ENCODE measurements at regions not wholly inside any gene's neighbourhood (a gene's known extent, or its start where the extent isn't known, plus 50 kb on each side); places are given as distances from the start of the nearest gene placed in this dataset.

DNA sequence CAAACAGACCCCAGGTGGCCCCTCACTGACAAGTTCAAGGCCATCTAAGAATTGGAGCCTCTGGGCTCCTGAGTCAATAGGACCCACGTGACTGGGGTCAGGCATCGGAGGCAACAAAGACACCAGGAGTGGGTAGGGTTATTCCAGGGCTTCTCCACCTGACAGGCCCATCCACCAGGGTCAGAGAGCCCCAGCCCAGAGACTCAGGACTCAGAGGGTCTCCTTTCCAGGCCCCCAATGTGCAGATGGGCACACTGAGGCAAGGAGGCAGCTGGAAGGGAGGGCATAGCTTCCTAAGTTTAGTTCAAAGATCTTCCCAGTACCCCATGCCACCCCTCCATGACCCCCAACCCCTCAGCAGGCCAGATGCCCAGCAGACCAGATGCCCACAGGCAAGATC, 388.6 kb downstream of the MATN1 start:
- DNase-seq (ENCODE audit: low read depth, low spot score), result no peak

DNA sequence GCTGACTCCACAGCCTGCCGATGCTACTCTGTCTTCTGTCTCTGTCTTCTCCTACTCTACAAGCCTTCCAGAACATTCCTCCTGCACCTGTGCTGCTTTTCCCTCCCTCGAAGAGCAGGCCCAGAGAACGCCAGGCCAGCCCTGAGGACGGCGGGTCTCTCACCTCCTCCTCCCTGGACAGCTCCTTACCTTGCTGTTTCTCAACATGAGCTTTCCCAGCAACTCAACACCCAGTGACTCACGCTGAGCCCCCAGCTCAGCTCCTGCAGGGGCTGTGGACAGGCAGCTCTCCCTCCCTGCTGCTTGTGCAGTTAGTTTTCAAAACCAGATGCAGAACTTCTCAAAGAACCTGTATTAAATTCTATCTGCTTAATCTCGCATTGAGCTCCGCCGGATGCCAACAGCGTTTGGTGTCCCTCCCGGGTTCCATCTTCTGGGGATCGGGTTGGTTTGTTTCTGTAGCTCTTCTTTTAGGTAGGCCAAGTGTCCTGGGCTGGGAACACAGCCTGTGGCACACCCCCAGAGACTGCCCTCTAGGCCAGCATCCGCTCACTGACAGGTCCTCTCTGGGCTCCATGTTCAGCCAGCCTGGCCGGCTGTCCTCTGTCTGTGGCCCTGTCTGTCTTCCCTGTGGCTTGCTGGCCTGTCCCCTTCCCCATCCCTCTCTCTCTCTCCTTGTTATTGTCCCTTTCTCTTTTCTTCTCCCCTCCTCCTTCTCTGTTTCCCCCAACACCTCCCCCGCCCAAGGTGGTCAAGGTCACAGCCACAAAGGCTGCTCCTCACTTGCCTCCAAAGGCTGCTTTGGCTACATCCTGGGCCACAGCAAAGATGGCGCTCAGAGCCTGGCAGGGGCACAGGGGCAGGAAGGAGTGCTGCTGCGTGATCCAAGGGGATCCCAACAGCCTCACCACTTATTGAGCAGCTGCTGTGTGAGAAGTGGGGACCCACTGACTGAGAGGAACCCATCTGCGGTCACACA, 391.0 kb downstream of the MATN1 start:
- no peak for DNase-seq (ENCODE audit: low read depth, low spot score)

DNA sequence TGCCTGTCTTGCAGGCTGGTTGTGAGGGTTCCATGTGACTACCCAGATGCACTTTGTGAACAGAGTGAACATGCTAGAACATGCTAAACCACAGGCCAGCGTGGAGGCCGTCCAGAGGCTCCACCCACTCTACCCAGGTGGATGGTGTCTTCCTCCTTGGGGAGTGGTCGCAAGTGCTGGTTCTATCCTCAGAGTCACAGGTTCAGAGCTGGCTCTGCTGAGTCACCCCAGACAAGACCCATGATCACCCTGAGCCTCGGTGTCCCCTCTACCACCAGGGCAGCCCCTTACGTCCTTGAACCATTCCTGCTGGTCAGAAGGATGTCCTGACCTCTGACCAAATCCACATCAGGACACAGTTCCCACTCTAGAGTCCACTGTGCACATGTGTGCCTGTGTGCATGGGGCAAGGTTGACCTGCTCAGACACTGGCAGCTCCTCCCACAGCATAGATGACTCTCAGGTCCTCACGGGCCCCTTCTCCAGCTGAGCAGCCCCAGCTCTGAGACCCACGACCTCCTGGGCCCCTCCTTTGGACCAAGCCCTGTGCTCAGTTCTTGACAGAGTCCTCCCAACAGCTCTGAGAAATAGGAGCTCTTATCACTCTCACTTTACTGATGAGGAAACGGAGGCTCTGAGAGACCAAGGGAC, 391.8 kb downstream of the MATN1 start:
- DNase-seq (ENCODE audit: low read depth, low spot score), result no peak

DNA sequence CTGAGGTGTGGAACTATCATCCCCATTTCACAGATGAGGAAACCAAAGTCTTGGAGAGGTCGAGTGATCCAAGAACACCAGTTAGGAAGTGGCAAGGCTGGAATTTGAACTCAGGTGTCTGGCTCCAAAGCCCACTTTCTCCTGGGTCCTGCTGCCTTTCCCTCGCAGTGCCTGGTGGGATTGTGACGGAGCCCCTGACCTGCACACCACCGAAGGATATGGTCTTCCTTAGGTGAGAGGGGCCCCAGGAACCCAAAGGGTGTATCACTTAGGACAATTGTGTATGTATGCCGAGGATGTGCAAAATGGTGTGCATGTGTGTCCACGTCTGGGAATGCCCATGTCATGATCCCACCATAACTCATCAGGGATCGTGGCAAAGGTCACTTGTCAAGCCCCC, 392.7 kb downstream of the MATN1 start:
- DNase-seq (ENCODE audit: low read depth, low spot score), result no peak

DNA sequence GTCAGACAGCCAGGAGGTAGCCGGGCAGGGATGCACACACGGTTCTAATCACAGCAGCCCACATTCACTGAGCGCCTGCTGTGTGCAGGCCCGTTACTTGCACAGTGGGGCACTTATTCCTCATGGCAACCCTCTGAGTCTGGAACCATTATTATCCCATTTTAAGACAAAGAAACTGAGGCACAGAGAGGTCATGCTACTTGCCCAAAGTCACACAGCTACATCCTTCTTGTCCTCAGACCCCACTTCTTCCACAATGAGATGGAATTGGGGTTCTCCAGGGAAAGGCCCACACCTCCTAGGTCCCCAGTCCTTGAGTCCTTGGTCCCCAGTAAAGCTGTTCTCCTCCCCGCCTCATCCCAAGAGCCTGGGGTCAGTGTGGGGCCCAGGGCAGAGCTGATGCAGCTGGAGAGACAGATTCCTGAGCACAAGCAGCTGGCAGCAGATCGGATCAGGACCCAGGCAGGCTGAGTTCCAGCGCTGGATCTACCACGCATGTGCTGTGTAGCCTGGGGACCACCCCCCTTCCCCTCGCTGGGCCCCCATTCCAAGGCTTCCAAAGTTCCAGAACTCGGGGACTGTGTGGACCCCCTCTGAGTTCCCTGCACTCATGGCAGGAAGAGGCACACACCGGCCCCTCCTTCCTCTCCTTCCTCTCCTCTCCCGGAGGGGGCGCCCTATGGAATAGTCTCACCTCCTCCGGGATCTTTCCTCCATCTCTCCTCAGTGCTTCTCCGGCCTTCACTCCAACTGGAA, 393.4 kb downstream of the MATN1 start:
- no peak for DNase-seq (ENCODE audit: low read depth, low spot score)

DNA sequence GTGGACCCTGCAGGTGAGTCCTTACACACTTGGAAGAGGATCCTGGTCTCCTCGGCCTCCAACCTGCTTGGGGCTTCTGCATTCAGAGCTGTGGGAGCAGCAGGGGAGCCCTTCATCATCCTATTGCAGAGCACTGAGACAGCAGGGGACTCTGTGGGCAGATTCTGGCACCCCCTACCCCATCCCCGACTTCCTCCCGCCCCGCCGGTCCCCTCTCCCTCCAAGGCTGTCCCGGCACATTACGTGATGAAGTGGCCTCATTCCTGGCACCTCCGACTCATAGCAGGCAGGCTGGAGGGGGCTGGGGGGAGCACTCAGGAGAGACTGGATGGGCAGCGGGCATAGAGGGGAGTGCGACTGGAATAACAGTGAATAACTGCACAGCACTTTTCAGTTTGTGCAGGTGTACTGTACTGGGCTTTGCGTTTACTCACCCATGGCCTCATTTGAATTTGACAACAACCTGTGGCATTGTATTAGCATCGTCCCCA, 394.1 kb downstream of the MATN1 start:
- no peak for DNase-seq (ENCODE audit: low read depth, low spot score)

DNA sequence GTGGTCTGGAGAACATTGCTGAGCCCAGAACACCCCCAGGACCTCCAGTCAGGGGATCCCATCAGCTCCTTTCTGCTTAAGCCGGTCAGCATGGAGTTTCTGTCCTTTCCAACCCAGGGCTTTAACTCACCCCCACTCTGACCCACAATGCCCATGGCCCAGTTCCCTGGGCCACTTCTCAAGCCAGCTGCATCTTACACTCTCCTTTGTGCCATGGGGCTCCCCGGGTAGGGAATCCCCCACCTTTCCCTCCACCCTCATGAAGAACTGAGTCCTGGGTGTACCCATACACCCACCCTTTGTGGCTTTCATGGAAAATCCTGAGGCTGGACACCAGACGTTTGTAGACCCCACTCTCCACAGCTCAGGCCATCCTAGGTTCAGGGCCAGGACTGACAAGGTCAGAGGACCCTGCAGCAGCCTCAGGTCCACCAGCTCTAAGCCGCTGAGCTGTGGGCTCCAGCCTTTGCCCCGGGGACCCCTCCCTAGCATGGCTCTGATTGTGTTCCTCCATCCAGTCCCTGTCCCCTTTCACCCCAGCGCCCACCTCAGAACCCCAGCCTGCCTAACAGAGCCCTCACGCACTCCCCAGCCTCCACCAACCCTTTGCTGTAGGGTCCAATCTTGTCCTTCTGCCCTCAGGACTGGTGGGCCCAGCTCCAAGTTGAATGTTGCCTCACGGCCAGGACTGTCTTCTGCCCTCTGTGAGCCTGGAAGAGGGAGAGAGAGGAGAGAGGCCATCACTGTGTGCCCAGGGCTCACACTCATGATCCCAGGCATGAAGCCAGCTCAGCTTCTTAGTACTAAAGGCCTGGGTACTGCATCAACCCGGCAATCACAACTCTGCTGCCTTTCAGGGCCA, 394.8 kb downstream of the MATN1 start:
- DNase-seq (ENCODE audit: low read depth, low spot score), result no peak

DNA sequence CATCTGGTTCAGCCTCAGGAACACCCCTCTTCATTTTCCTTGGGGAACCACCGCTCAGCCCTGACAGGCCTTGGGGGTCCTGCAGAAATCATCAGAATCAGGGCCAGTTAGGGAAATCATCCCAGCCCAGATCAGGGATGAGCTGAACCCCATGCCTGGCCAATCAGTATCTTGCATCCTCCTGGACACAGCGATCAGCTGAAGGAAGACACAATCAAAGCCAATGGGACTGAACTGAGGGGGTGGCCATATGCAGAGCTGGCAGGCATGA, 395.4 kb downstream of the MATN1 start:
- DNase-seq (ENCODE audit: low read depth, low spot score), result no peak

DNA sequence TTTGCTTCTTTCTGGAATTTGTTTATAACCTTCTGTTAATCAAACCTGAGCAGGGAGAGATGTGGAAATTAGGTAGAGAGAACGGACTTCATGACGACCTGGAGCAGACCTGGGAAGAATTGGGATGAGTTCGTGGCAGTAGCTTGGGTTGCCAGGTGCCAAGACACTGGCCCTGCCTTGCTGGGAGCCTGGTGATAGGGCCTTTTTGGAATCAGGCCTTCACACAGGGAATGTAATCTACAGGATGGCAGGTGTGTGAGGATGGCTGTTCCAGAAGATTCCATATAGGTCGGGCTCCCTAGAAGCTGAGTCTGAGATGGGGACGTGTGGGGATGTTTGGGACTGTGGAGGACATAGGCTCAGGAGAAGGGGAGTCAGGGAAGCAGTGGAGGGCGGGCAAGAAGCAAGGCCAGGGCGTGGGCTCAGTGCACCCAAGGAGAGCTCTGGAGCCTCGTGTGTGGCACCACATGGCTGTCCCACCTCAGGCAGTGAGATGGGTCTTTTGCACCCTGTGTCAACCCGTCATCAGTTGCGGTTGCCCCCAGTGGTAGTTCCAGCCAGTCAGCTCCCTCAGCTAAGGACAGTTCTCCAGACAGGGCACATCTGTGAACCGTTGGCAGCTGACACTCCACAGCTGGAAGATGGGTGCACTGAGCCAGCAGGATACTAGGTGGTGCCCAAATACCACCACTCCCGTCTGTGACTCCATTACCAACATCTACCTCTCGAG, 395.9 kb downstream of the MATN1 start:
- DNase-seq (ENCODE audit: low read depth, low spot score), result no peak

DNA sequence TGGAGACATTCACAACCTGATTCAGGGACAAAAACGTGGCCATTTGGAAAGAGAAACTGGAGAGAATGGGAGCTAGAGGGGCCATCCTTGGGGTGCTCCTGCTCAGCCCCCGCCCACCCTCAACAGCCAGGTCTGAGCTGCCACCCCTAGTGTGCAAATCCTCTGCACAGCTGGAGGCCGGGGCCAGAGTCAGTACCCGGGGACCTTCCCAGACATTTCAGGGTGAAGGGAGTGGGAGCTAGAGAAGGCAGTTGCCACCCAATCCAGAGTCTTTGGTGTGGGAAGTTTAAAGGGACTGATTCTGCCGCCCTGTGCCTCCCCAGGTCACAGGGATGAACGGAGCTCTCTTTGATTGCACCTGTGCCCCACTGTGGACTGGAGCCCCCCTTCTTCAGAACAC, 397.4 kb downstream of the MATN1 start:
- DNase-seq (ENCODE audit: low read depth, low spot score), result no peak

DNA sequence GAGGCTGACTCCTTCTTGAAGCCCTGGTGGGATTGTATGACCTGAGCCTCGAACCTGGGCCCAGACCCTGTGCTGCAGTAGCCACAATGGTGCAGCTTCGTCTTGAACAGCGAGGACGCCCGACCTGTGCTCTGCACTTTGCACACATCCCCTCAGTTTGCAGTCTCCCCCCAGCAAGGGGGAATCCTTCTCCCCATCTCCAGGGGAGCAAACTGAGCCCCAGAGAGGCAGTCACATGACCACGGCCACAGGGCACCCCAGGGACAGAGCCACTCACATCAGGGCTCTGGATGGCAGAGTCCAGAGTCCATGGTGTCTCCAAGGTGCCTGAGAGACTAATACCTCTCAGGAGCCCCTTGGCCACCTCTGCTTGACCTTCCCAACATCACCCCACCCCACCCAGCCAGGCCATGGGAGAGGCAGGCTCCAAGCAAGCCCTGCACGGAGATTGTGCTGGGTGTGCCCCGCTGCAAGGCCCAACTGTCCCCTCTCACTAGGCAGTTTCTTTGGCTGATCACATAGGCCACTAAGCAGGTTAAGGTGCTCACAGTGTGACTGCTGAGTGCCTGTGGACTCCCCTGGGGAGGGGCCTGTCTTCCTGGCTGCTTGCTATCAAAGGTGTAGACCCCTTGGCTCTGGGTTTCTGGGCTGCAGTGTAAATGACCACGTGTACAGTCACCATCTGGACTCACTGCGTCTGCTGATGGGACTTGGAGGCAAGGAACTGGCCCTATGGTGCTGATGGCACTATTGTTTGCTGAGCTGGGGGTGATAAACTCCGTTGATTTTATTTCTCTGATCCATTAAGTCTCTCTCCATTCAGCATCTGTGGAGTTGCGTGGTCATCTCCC, 398.1 kb downstream of the MATN1 start:
- no peak for DNase-seq (ENCODE audit: low read depth, low spot score)

DNA sequence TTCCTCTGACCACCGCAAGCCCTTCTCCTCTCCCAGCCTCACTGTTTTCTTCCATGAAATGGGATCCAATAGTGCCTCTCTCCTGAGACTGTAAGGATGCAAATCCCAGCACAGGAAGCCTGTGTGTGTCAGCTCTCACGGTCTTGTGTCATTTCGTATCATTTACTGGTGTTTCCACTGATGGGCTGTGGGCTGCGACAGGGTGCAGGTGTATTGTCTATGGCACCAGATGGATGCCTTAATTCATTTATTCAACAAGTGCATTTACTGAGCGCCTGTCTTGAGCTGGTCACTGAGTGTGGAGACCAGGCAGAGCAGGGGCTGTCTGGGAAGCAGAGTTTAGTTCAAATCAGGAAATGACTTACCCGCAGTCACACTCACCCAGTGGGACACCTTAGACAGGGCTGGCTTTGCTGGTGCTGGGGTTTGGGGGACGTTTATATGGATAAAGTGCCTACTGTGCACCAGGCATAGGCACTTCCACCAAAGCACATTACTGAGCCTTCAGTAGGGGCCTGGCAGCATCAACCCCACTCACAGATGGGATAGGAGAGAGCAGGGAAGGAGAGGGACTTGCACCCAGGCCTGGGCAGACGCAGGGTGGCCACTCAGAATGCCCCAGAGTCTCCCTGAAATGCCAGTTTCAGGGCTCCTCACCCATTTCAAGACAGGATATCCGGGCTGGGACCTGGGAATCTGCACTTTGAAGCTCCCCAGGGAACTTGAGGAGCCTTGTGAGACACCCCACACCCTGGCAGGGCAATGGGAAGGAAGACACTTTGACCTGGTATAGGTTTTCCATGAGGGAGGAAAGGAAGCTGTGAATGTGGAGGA, 398.9 kb downstream of the MATN1 start:
- no peak for DNase-seq (ENCODE audit: low read depth, low spot score)

DNA sequence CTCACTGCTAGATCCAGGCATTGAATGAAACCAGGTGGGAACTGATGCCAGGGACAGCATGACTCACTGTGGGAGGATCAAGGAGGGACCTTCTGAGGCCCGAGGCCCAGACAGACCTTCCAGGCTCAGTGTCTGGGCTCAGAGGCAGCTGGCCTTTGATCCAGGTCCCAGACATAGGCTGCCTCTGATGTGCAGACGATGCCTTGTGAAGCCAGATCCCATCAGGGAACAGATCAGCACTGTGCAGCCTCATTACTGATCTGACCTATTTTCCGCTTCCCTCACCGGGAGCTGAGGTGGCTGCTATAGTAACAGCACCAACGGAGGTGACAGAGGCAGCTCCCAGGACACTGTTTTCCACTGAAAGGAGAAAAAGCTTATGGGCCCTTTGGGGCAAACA, 399.5 kb downstream of the MATN1 start:
- no peak for DNase-seq (ENCODE audit: low read depth, low spot score)

DNA sequence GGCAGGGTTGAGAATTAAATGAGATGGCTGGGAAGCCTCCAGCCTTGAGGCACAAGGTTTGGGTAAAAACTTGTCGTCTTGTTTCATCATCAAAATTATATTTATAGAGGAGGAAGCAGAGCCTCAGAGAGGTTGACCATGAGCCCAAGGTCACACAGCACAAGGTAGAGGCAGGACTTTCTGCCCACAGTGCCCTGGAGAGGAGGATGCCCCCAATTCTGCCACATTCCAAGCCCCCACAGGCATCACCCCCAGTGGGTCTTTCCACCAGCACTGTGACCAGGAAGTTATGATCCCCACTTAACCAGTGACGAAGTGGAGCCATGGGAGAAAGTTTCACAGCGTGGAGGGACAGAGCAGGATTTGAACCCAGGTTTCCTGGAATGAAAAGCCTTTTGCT, 400.0 kb downstream of the MATN1 start:
- DNase-seq (ENCODE audit: low read depth, low spot score), result no peak

DNA sequence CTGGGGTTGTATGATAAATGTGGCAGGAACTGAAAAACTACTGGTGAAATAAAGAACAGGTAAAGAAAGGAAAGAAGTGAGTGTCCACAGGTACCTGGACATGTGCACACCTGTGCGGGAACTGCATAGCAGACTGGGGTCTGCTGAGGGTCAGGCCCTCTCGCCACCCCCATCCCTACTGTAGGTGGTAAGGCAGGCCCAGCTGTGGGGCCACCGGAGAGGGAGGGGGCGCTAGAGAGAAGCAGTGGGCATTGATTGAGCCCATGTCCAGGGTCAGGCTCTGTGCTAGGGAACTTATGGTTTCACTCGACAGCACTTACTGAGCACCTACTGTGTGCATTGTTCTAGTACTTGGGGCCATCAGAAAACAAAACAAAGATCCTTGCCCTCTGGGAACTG, 400.5 kb downstream of the MATN1 start:
- DNase-seq (ENCODE audit: low read depth, low spot score), result no peak

DNA sequence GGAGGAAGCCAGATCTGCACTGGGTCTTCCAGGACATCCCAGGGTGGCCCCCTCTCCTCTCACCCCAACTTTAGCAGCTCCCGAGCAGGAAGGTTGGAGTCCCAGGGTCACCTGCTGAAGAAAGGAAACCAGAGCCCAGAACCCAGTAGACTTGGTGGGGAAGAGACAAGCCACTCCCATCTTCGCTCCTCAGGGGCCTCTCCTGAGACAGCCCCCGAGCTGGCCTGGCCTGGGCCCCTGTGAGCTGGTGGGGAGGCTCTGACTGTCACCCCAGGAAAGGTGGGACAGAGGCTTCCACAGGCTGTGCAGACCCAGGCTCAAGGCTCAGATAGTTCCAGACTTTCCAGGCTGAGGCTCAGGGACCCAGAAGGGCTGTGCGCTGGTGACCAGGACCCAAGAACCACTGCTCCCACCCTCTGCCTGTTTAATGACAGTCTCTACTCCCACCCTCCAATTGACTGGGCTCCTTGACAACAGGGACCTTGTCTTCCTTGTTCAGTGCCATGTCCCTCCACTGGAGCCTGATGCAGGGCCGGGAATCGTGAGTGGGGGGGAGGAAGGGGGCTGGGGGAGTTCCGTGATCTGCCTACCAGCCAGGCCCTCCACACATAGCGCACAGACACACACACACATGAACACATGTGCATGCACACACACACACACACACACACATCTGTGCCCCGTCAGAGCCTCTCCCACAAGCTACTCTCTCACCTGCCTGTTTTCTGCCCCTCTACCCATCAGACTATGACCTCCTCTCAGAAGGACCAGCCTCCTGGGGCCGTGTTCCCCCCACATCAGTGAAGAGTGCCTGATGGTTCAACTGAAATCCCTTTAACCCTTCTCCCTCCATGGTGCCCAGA, 401.2 kb downstream of the MATN1 start:
- no peak for DNase-seq (ENCODE audit: low read depth, low spot score)

DNA sequence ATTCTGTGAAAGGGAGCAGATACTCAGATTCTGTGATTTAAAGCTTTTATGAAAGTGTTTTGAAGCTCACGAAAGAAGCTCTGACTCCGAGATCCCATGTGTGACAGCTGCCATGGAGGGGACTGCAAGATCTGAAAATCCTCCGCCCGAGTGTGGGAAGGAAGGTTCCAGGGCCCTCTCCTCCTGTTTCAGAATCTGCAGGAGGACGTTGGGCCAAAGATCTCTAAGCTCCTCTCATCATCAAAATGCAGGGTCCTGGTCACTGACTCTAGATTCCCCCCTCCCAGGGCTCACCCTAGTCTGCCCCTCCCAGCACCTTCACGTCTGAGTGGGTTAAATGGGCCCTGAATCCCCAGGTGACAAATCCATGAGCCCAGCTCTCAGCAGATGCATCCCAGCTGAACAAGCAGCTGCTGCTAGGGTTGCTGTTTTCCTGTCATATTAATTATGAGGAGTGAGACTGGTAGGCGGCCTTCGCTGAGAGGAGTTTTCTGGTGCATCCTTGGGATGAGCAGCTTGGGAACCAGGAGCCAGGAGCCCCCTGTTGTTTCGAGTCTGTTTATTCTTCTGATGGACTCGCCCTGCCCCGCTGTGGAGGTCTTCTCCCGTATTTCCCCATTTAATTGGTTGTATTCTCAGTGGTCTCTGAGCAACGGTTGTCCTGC, 402.0 kb downstream of the MATN1 start:
- DNase-seq (ENCODE audit: low read depth, low spot score), result no peak

DNA sequence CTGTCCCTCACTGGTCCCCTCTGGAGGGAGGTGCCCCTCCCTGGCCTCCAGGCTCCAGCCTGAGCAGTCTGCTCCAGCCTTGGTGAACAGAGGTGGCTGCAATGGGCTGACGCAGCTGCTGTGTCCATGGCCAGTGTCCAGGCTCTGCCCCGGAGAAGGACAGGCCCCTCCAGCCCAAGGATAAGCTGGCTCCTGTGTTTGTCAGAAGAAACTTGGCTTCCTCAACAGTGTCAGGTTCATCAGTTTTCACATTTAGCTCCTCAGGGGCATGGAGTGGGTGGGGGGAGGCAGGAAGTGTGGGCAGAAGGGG, 402.8 kb downstream of the MATN1 start:
- no peak for DNase-seq (ENCODE audit: low read depth, low spot score)

All from iPS DF 19.7 (cell line).